Mammary epithelial cell (primary cell): ENCODE measurements at regions not wholly inside any gene's neighbourhood (a gene's known extent, or its start where the extent isn't known, plus 50 kb on each side); places are given as distances from the start of the nearest gene placed in this dataset.

Experiments used
- CTCF ChIP-seq, 2 donors: IDR thresholded peaks in 1 of 2; conservative IDR thresholded peaks in 1 of 2; 2 replicates each; pipeline ENCODE4 v1.5.1; 2011 to 2012; ENCODE audit warnings: inconsistent platforms in 2 of 2, low read length in 2 of 2, mild to moderate bottlenecking in 2 of 2, control low read depth in 1 of 2, low read depth in 1 of 2; ENCODE audit not compliant: insufficient read depth in 1 of 2; ENCODE audit errors: extremely low read depth in 1 of 2
- EZH2 ChIP-seq: IDR thresholded peaks from 2 replicates; pipeline ENCODE4 v1.6.1; 2012; ENCODE audit warnings: low read length, inconsistent platforms, borderline replicate concordance

- TF ChIP-seq CTCF (conservative IDR thresholded peaks at IDR 0.05 in 1 of 2, IDR thresholded peaks at IDR 0.05 in 1 of 2; ENCODE audit: extremely low read depth in 1 of 2, insufficient read depth in 1 of 2, low read depth in 1 of 2, low read length in 2 of 2), result no peak
- no peak for TF ChIP-seq EZH2
Measured at GRCh38 chr5:130954336-130954735, 210.7 kb downstream of the HINT1 start.
